Mucosa of descending colon (tissue), 3 donors: ENCODE measurements at regions not wholly inside any gene's neighbourhood (a gene's known extent, or its start where the extent isn't known, plus 50 kb on each side); places are given as distances from the start of the nearest gene placed in this dataset.

Source experiments
- ATAC-seq: fragments of 200-7000 bp; cut with Tn5 transposase; one replicate; pipeline ENCODE4 v1.9.1; 2020; ENCODE audit warnings: mild to moderate bottlenecking, moderate library complexity
- DNase-seq, 3 donors: peaks; one replicate each; pipeline ENCODE4 v3.0.0-alpha.2; 2020
- H3K36me3 ChIP-seq: fragments of 200-600 bp; one replicate; pipeline ENCODE4 v1.8.0; 2021; ENCODE audit warnings: low read depth, mild to moderate bottlenecking
- H3K4me1 ChIP-seq: fragments of 200-600 bp; one replicate; pipeline ENCODE4 v1.8.0; 2021; ENCODE audit warnings: low read depth, mild to moderate bottlenecking
- H3K4me3 ChIP-seq: fragments of 200-600 bp; one replicate; pipeline ENCODE4 v1.8.0; 2021; ENCODE audit warnings: mild to moderate bottlenecking
- H3K9me3 ChIP-seq: fragments of 200-600 bp; one replicate; pipeline ENCODE4 v1.8.0; 2021; ENCODE audit warnings: mild to moderate bottlenecking
- CTCF ChIP-seq: fragments of 200-600 bp; IDR thresholded peaks from one replicate; pipeline ENCODE4 v1.8.0; 2022; ENCODE audit warnings: antibody characterized with exemption, mild to moderate bottlenecking
- intact Hi-C, 2 donors: fragments of 100-400 bp; cut with DNase I in 1 of 2; cut with micrococcal nuclease in 1 of 2; formaldehyde crosslinking; loops; one replicate each; pipeline versions ENCODE4 v1.11.0 to v1.11.1; 2022; cut with DNase I, micrococcal nuclease
- donor health status: DM: no; HTN: no; CAD: no; lungs with moderate emphysema.
- donor health status: DM: no; HTN: no; CAD: no.
- donor health status: DM: no; HTN: yes; CAD: no.

DNA sequence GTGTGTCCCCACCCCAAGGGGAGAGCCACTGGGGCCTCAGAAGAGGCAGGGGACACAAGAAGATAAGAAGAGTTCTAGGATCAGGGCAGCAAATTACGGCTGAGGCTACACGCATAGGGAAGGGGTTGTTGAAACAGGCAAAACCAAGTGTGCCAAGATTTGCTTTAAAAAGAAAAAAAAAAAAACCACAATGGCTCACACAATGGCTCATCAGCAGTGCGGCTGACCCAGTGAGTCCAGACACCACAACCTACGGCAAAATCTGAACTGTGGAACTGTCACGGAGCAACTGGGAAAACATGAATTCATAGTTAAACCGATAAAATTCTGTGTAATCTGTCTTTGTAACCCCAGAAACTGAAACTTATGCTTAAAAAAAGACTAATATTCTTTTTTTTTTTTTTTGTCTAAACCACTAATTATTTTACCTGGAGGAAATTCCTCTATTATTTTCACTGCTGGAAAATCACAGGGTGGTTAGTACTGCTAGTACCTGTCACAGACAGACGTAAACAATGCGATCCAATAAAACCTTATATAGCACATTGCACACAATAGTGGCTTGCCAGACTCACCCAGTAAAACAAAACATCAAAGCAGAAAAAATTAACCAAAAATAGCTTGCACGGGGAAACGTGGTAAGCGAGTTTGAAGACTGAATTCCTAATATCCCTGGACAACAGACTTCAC, 325.4 kb upstream of the TSHZ3 start:
- TF ChIP-seq CTCF: no peak
- Histone ChIP-seq H3K36me3 (no peaks in the 10 kb centered on the region), H3K9me3 (no peaks in the 10 kb centered on the region), H3K4me3 (no peak overlapping the region), H3K4me1 (no peaks in the 10 kb centered on the region)
- intact Hi-C loops: loop anchor here in 1 of 2 donors (10.0 kb wide), 1 partner anchor 370 kb away; no protein-coding TSS in a partner anchor
- DNase-seq: no peak
- ATAC-seq: no peak

DNA sequence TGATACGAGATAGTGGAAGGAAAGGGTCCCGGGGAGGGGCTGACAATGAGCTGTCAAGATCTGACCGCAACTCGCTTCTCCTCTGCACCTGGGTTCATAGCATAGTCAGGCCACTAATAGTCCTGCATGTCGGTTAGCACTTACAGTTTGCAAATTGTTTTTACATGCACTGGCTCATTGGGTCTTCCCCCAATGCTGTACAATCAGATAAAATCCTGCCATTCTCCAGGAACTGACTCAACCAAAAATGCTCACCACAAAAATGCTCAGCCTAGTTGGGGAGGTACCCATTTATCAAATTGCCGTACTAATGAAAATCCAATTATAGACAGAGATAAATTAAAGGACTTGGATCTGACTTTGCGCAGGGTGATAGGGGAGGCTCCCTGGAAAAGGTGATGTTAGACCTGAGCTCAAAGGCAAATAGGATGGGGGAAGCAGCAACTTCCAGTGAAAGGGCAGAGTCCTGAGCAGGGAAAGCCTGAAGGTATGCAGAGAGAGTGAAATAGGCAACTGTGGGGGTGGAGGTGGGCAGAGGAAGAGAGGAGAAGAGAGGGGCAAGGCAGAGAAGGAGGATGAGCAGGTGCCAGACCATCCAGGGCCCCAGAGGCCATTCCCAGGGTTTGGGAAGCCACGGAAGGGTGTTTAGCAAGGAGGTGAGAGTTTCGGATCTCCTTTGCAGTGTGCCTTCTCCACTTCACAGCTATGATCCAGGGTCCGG, 326.1 kb upstream of the TSHZ3 start:
- Histone ChIP-seq H3K4me1 (no peaks in the 10 kb centered on the region), H3K9me3 (no peaks in the 10 kb centered on the region), H3K36me3 (no peaks in the 10 kb centered on the region), H3K4me3 (no peak overlapping the region)
- DNase-seq (no peak), ATAC-seq (no peak)
- intact Hi-C loops: loop anchor here in 1 of 2 donors (10.0 kb wide), 1 partner anchor 369 kb away; no protein-coding TSS in a partner anchor
- TF ChIP-seq CTCF: no peak

GRCh38 chr19:31676271-31677004, 327.2 kb upstream of the TSHZ3 start:
- no peaks in the 10 kb centered on the region for H3K9me3 ChIP-seq
- H3K36me3 ChIP-seq: no peaks in the 10 kb centered on the region
- H3K4me3 ChIP-seq: no peak overlapping the region
- ATAC-seq (no peak), DNase-seq (peak in 1 of 3 donors; percentile 7)
- no peaks in the 10 kb centered on the region for H3K4me1 ChIP-seq
- no peak for TF ChIP-seq CTCF
- intact Hi-C loops: loop anchor here in 1 of 2 donors (10.0 kb wide), 1 partner anchor 368 kb away; no protein-coding TSS in a partner anchor

DNA sequence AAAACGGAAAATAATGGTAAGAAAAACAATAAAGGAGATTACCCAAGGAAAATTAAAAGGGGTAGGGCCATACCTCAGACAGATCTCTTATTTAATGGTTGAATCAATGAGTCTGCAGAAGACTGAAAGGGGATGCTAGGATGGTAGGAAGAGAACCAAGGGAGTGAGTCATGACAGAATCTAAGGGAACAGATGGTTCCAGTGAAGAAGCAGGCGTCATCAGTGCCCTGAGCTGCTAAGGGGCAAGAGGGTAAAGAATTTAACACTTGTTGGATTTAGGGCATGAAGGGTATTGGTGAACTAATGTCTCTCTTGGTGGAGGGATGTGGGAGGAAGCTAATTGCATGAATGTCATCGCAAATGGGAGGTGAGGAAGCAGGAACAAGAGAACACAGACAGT, 329.2 kb upstream of the TSHZ3 start:
- DNase-seq: no peak
- Histone ChIP-seq H3K36me3 (no peaks in the 10 kb centered on the region), H3K9me3 (no peaks in the 10 kb centered on the region), H3K4me3 (no peak overlapping the region), H3K4me1 (no peaks in the 10 kb centered on the region)
- ATAC-seq: no peak
- intact Hi-C loops: loop anchor here in 1 of 2 donors (10.0 kb wide), 1 partner anchor 366 kb away; no protein-coding TSS in a partner anchor
- no peak for TF ChIP-seq CTCF

DNA sequence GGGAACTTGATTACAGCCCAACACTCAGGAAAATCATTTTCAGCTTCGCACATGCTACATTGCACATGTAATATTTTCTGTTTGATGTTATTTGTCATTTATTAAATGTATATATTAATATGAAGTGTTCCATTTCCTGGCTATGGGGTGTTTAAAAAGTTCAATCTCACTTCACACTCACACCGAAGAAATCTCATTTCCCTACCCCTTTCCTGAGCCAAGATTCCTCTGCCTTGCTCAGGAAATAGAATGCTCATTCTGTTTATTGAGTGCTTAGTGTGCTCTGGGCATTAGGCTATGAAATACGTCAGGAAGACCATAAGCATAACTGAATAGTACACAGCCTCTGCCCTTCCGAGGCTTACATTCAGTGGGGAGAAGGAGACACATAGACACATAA, 331.9 kb upstream of the TSHZ3 start:
- intact Hi-C loops: no loop called here
- TF ChIP-seq CTCF: no peak
- Histone ChIP-seq H3K36me3 (no peaks in the 10 kb centered on the region), H3K9me3 (no peaks in the 10 kb centered on the region), H3K4me1 (no peaks in the 10 kb centered on the region), H3K4me3 (no peak overlapping the region)
- ATAC-seq (no peak), DNase-seq (no peak)
